SK-N-SH (cell line): ENCODE measurements at regions not wholly inside any gene's neighbourhood (a gene's known extent, or its start where the extent isn't known, plus 50 kb on each side); places are given as distances from the start of the nearest gene placed in this dataset.

Experiments used
- CTCF ChIA-PET: fragments of 300-600, 350-600 bp; formaldehyde crosslinking; extraction: SDS; loops from one replicate; lab custom pipeline; 2021; lab: Yijun Ruan, JAX
- POLR2A ChIA-PET: fragments of 350-600 bp; sonication (Branson Sonifier 250); formaldehyde crosslinking; extraction: SDS; loops from one replicate; lab custom pipeline; 2020; ENCODE audit warnings: antibody characterized with exemption, inconsistent platforms; lab: Yijun Ruan, JAX
- DNase-seq: peaks from one replicate; pipeline ENCODE4 v3.0.0; 2012
- H2AFZ ChIP-seq: fragments of 200-600 bp; sonication (generic); 2 replicates; pipeline ENCODE4 v1.8.1; 2016; ENCODE audit warnings: antibody characterized with exemption, mild to moderate bottlenecking, low read depth
- H3F3A ChIP-seq: fragments of 200-600 bp; sonication (generic); replicated peaks from 2 replicates; pipeline ENCODE3; 2016; ENCODE audit warnings: antibody characterized with exemption, mild to moderate bottlenecking; ENCODE audit not compliant: insufficient read depth
- H3K27ac ChIP-seq, 2 experiments: fragments of 200-500 bp in 1 of 2; fragments of 200-600 bp in 1 of 2; sonication (Bioruptor generic) in 1 of 2; sonication (generic), shearing (Covaris generic) in 1 of 2; 2 replicates each; pipeline versions ENCODE4 v1.5.1 to v1.6.1; 2014 to 2016; ENCODE audit warnings: low read depth in 2 of 2, inconsistent platforms in 1 of 2, low read length in 1 of 2, mild to moderate bottlenecking in 1 of 2, mixed read lengths in 1 of 2
- H3K27me3 ChIP-seq: fragments of 200-600 bp; sonication (generic), shearing (Covaris generic); 2 replicates; pipeline ENCODE4 v1.6.1; 2016; ENCODE audit warnings: mixed run types; ENCODE audit not compliant: insufficient read depth
- H3K36me3 ChIP-seq, 2 experiments: fragments of 200-500 bp in 1 of 2; fragments of 200-600 bp in 1 of 2; sonication (Bioruptor generic) in 1 of 2; sonication (generic) in 1 of 2; replicated peaks in 1 of 2; 2 replicates each; pipeline versions ENCODE3 to v1.5.1; 2014 to 2016; ENCODE audit warnings: low read length in 1 of 2, mild to moderate bottlenecking in 1 of 2; ENCODE audit not compliant: insufficient read depth in 2 of 2, control insufficient read depth in 1 of 2
- H3K4me1 ChIP-seq, 2 experiments: fragments of 200-500 bp in 1 of 2; fragments of 200-600 bp in 1 of 2; sonication (Bioruptor generic) in 1 of 2; sonication (generic), shearing (Covaris generic) in 1 of 2; 2 replicates each; pipeline versions ENCODE4 v1.5.1 to v1.6.1; 2014 to 2016; ENCODE audit warnings: low read depth in 1 of 2, low read length in 1 of 2, mixed run types in 1 of 2; ENCODE audit not compliant: insufficient read depth in 2 of 2, control insufficient read depth in 1 of 2
- H3K4me2 ChIP-seq: fragments of 200-600 bp; sonication (generic), shearing (Covaris generic); 2 replicates; pipeline ENCODE4 v1.6.1; 2017; ENCODE audit warnings: mixed run types
- H3K4me3 ChIP-seq, 2 experiments: fragments of 200-500 bp in 1 of 2; fragments of 200-600 bp in 1 of 2; sonication (Bioruptor generic) in 1 of 2; sonication (generic), shearing (Covaris generic) in 1 of 2; 2 replicates each; pipeline versions ENCODE4 v1.5.1 to v1.8.1; 2014 to 2016; ENCODE audit warnings: low read depth in 2 of 2, inconsistent platforms in 1 of 2, low read length in 1 of 2, mild to moderate bottlenecking in 1 of 2, mixed read lengths in 1 of 2, moderate library complexity in 1 of 2
- H3K79me2 ChIP-seq: fragments of 200-600 bp; sonication (generic); 2 replicates; pipeline ENCODE4 v1.8.1; 2017; ENCODE audit warnings: mild to moderate bottlenecking; ENCODE audit not compliant: insufficient read depth
- H3K9ac ChIP-seq: fragments of 200-600 bp; sonication (generic); 2 replicates; pipeline ENCODE4 v1.6.1; 2017; ENCODE audit warnings: mixed run types
- H3K9me2 ChIP-seq: fragments of 200-600 bp; sonication (generic); 2 replicates; pipeline ENCODE4 v1.6.1; 2017; ENCODE audit warnings: mixed run types
- H3K9me3 ChIP-seq: fragments of 200-600 bp; sonication (generic); 2 replicates; pipeline ENCODE4 v1.6.1; 2017; ENCODE audit warnings: mixed run types, mild to moderate bottlenecking, moderate library complexity
- H4K20me1 ChIP-seq: fragments of 200-600 bp; sonication (generic); 2 replicates; pipeline ENCODE4 v1.6.1; 2017; ENCODE audit warnings: mild to moderate bottlenecking, mixed run types; ENCODE audit not compliant: insufficient read depth
- CTCF ChIP-seq: fragments of 200-600 bp; sonication (generic); IDR thresholded peaks from 2 replicates; pipeline ENCODE4 v1.6.1; 2017; ENCODE audit warnings: antibody characterized with exemption, mild to moderate bottlenecking, moderate library complexity
- ELF1 ChIP-seq: IDR thresholded peaks from 2 replicates; pipeline ENCODE4 v1.4.0; 2012
- EP300 ChIP-seq, 2 experiments: IDR thresholded peaks; 2 replicates each; pipeline versions ENCODE4 v1.4.0 to v1.6.1; 2012; ENCODE audit warnings: borderline replicate concordance in 1 of 2, low read depth in 1 of 2, low read length in 1 of 2
- EZH2phosphoT487 ChIP-seq: fragments of 200-600 bp; sonication (generic); IDR thresholded peaks from 2 replicates; pipeline ENCODE4 v1.6.1; 2017; ENCODE audit warnings: low read depth, mixed run types, mild to moderate bottlenecking, antibody characterized with exemption, moderate library complexity, borderline replicate concordance
- FOSL2 ChIP-seq: IDR thresholded peaks from 2 replicates; pipeline ENCODE4 v1.4.0; 2012; ENCODE audit warnings: low read depth, mild to moderate bottlenecking, moderate library complexity, borderline replicate concordance
- FOXJ3 ChIP-seq: sonication (generic); formaldehyde crosslinking; IDR thresholded peaks from 2 replicates; pipeline ENCODE4 v1.5.1; 2020; ENCODE audit warnings: mild to moderate bottlenecking, missing genetic modification reagents
- FOXM1 ChIP-seq: IDR thresholded peaks from 2 replicates; pipeline ENCODE4 v1.4.0; 2012; ENCODE audit warnings: low read depth, mild to moderate bottlenecking
- GATA2 ChIP-seq: sonication (generic); formaldehyde crosslinking; IDR thresholded peaks from 2 replicates; pipeline ENCODE4 v1.5.0; 2020; ENCODE audit warnings: mild to moderate bottlenecking, missing genetic modification reagents
- NRF1 ChIP-seq: IDR thresholded peaks from 2 replicates; pipeline ENCODE4 v1.6.1; 2012; ENCODE audit warnings: low read depth, mild to moderate bottlenecking, low read length
- REST ChIP-seq: IDR thresholded peaks from 2 replicates; pipeline ENCODE4 v1.6.1; 2012; ENCODE audit warnings: mild to moderate bottlenecking, low read depth, low read length, moderate library complexity
- RFX5 ChIP-seq: IDR thresholded peaks from 2 replicates; pipeline ENCODE4 v1.6.1; 2012; ENCODE audit warnings: mild to moderate bottlenecking, improper control_type of control experiment, low read length
- TAF1 ChIP-seq: IDR thresholded peaks from 2 replicates; pipeline ENCODE4 v1.6.1; 2012; ENCODE audit warnings: low read depth, mild to moderate bottlenecking, low read length, moderate library complexity, borderline replicate concordance
- USF2 ChIP-seq: fragments of 150-350 bp; IDR thresholded peaks from 2 replicates; pipeline ENCODE4 v1.6.1; 2017; ENCODE audit warnings: antibody characterized with exemption, low read length, low read depth, borderline replicate concordance
- ZBTB33 ChIP-seq: IDR thresholded peaks from 2 replicates; pipeline ENCODE4 v1.4.0; 2012; ENCODE audit warnings: low read depth, borderline replicate concordance
- WGBS: methylation state at CpG from one replicate; pipeline ENCODE4 v1.1.6; 2017; ENCODE audit warnings: low lambda C conversion rate; 5-methylcytosine and 5-hydroxymethylcytosine counted together

- WGBS, result 16% methylated on average over 10 of the region's 10 CpGs
- H3K4me3 ChIP-seq, result no peak overlapping the region
Observed at GRCh38 chr20:20967564-20968184, 138.5 kb downstream of the LINC00237 start.

More at GRCh38 chr20:20967564-20968184, 138.5 kb downstream of the LINC00237 start:
- TF ChIP-seq FOXM1 (no peak), NRF1 (no peak), TAF1 (no peak), FOXJ3 (no peak), ELF1 (no peak), EP300 (IDR thresholded peaks at IDR 0.05; ENCODE audit: borderline replicate concordance in 1 of 2, low read depth in 1 of 2, low read length in 1 of 2) (no peak), CTCF (no peak), FOSL2 (no peak), USF2 (no peak), GATA2 (no peak), EZH2phosphoT487 (no peak), REST (no peak), RFX5 (no peak), ZBTB33 (no peak)
- Histone ChIP-seq H3K9ac (no peak overlapping the region), H3K4me2 (no peak overlapping the region), H3K27ac (no peak overlapping the region), H3K27me3 (peaks cover 18% of the 10 kb centered on the region; the same call in 1 of the 2 replicates), H3K4me1 (no peaks in the 10 kb centered on the region), H4K20me1 (no peaks in the 10 kb centered on the region), H2AFZ (no peak overlapping the region), H3K9me3 (no peaks in the 10 kb centered on the region), H3K79me2 (no peaks in the 10 kb centered on the region), H3K9me2 (no peaks in the 10 kb centered on the region), H3F3A (no peaks in the 10 kb centered on the region), H3K36me3 (no peaks in the 10 kb centered on the region)
- no peak for DNase-seq
- POLR2A ChIA-PET, result no interaction called here
- CTCF ChIA-PET, result interaction anchor here (0.6 kb wide), 2 partner anchors 259 to 735 kb away, joined by 3 to 4 read pairs; no protein-coding TSS in a partner anchor
